ENCODE measurements at regions not wholly inside any gene's neighbourhood (a gene's known extent, or its start where the extent isn't known, plus 50 kb on each side); places are given as distances from the start of the nearest gene placed in this dataset.

GRCh38 chr2:151197184-151198108, 64.2 kb downstream of the RBM43 start:
- DNase-seq: no peak

- DNase-seq: no peak
Observed at GRCh38 chr2:151193576-151193975, 68.1 kb downstream of the RBM43 start.

- no peak for DNase-seq
Observed at GRCh38 chr2:151192681-151193080, 69.0 kb downstream of the RBM43 start.

GRCh38 chr2:151191001-151191400, 70.7 kb downstream of the RBM43 start:
- DNase-seq: no peak

- no peak for DNase-seq
Observed at GRCh38 chr2:151189125-151189524, 72.5 kb downstream of the RBM43 start.

GRCh38 chr2:151186011-151186410, 75.7 kb downstream of the RBM43 start:
- DNase-seq: no peak

- DNase-seq: no peak
Observed at GRCh38 chr2:151182899-151183809, 78.5 kb downstream of the RBM43 start.

- no peak for DNase-seq
Observed at GRCh38 chr2:151182396-151182795, 79.3 kb downstream of the RBM43 start.

GRCh38 chr2:151181524-151181923, 80.1 kb downstream of the RBM43 start:
- no peak for DNase-seq

GRCh38 chr2:151180123-151180522, 81.5 kb downstream of the RBM43 start:
- DNase-seq: no peak

- no peak for DNase-seq
Observed at GRCh38 chr2:151178207-151178606, 83.5 kb downstream of the RBM43 start.

- DNase-seq: no peak
Observed at GRCh38 chr2:151177756-151178155, 83.9 kb downstream of the RBM43 start.

GRCh38 chr2:151176661-151177060, 85.0 kb downstream of the RBM43 start:
- DNase-seq: no peak

GRCh38 chr2:151175864-151176263, 85.8 kb downstream of the RBM43 start:
- DNase-seq: no peak

GRCh38 chr2:151174127-151174526, 87.5 kb downstream of the RBM43 start:
- DNase-seq: no peak

- DNase-seq: no peak
Observed at GRCh38 chr2:151171186-151171585, 90.5 kb downstream of the RBM43 start.

GRCh38 chr2:151166410-151166809, 95.3 kb downstream of the RBM43 start:
- DNase-seq: no peak

- DNase-seq: no peak
Observed at GRCh38 chr2:151165105-151165684, 96.5 kb downstream of the RBM43 start.

- no peak for DNase-seq
Observed at GRCh38 chr2:151161821-151162551, 99.7 kb downstream of the RBM43 start.

GRCh38 chr2:151159109-151159662, 102.5 kb downstream of the RBM43 start:
- DNase-seq: no peak

GRCh38 chr2:151157000-151157735, 104.5 kb downstream of the RBM43 start:
- DNase-seq: no peak

- no peak for DNase-seq
Observed at GRCh38 chr2:151156431-151156830, 105.2 kb downstream of the RBM43 start.
